GM21367 (cell line): ENCODE measurements at regions not wholly inside any gene's neighbourhood (a gene's known extent, or its start where the extent isn't known, plus 50 kb on each side); places are given as distances from the start of the nearest gene placed in this dataset.
"Not testable (repeated sequence)": the region's sequence is repeated elsewhere in the genome, so short reads cannot be mapped to it uniquely, and the experiment has no call there.

Experiments used
- ATAC-seq: cut with Tn5 transposase; IDR thresholded peaks from one replicate; pipeline ENCODE4 v1.9.1; 2021; ENCODE audit not compliant: unreplicated experiment

DNA sequence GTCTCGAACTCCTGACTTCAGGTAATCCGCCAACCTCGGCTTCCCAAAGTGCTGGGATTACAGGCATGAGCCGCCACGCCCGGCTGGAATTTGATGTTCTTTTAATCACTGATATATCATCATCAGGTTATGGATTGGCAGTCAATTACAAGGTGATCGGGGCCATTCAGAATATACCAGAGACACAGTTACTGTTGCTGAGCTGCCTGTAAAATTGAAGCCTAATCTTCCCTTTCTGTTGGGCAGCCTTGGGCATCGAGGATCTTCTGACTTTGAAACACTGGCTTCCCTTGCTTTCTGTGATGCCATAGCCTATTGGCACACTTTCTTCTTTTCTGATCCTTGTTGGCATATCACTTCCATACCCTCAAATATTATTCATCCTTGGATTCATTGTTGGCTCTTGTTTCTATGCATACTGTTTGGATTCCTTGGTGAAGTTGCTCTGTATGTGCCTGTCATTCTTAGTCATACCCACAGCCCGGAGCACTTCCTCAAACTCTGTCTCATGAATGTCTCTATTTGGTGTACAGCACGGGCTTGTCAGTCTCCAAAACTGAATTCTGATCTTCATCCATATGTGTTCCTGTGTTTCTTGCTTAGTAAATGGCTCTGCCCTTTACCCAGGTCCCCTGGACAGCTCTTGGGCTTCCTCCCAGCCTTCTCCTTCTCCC is 85.6 kb upstream of the CRYM start:
- ATAC-seq = not testable (repeated sequence)

DNA sequence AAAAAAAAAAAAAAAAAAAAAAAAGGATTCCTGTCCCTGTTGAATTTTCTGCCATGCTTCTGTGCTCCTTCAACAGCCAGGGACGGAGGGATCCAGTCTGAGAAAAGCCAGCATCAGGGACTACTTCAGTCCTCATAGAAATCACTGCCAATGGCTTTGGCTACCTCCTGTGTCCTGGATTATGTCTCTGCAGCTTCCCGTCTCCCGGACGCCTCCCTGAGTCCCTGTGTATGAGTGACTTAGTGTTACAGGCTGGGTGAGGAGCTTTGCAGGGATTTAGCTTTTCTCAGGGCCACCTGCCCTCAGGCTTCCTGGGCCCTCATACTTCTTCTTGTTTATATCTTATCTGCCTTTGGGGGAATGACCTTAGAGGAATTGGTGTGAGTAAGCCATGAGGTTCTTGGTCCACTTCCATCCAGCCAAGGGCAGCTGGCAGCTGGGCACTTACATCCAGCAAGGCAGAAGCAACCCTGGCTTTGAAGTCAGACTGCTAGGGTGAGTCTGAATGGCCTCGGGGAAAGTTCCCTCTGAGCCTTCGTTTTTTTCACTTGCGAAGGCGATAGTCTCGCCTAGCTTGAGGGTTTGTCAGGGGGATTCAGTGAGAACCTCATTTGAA is 83.6 kb upstream of the CRYM start:
- not testable (repeated sequence) for ATAC-seq

DNA sequence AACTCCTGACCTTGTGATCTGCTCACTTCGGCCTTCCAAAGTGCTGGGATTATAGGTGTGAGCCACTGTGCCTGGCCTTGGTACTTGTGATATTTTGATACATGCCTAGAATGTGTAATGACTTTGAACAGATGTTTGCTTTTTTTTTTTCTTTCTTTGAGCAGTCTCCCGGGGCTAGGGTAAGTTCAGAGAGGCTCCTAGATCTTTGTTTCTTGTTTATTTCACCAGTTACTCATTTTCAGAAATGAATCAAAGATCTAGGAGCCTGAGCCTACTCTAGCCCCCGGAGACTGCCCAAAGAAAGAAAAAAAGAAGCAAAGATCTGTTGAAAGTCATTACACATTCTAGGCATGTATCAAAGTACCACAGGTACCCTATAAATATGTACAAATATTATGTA is 83.0 kb upstream of the CRYM start:
- not testable (repeated sequence) for ATAC-seq

DNA sequence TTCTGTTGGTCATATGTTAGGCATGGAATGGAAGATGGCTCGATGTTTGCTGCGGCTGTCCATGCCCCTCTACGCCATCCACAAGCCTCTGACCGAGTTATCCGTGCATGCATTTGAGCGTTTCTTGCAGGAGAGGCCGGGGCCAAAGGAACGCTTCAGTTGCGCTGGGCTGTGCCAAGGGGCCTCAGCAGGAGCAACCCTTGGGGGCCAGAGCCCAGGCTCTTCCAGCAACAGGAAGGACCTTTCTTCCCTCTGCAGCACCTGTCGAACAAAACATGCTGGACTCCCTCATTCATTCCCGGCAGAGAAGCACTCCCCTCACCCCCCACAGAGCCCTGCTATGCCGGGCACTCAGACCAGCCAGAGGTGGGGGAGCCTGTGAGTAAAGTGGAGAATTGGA is 81.4 kb upstream of the CRYM start:
- peak; percentile 4 for ATAC-seq

DNA sequence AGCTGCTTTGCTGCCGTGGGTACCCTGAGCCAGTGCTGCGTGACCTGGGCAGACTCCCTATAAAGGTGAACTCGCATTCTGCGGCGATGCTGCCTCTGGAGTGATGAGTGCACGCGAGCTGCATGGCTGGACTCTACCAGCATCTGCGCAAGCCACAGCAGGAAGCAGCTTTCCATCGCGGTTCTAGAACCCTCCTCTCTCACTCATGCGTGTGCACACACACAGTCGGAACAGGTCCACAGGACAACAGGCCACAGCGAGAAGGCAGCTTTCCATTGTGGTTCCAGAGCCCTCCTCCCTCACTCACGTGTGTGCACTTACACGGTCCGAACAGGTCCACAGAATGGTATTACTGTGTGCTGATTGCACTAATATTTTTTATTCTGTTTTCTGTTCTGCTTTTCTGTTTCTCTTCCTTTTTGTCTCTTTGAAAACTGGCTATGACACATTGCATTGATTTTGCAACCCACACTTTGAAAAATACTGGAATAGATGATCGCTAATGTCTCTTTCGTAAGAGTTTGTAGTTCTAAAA is 80.2 kb upstream of the CRYM start:
- peak; percentile 41 for ATAC-seq

DNA sequence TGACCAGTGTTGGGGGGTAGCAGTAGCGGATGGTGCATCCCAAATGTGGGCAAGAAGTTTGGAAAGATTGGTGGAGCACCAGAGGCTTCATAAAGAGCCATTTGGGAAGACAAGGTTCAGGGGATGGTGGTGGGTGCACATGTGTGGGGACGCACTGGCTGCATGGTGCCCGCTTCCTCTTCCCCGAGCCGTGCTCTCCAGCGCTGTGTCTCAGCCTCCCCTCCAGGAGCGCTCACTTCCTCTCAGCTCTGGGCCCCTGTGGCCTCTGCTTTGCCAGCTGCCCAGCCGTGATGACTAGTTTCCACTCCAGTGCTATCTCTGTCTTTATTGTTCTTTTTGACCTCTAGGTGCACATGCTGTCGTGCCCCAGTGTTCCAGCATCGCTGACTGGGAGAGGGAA is 78.2 kb upstream of the CRYM start:
- ATAC-seq = not testable (repeated sequence)

DNA sequence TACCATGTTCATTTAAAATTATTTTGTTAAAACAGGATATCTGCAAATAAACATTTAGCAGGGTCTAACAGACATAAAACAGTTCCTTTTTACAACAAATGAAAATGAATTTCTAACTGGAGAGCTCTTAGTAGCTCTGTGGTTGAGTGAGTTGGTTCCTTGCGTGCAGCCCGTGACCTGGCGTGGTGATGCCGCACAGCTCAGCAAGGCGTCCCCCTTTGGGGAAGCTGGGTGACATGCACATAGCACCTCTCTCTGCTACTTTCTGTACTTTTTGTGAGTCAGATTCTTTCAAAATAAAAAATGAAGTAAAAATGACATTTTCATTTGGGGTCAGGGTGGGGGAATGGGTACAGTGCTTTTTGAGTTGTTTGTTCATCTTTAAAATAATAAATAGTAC is 73.3 kb upstream of the CRYM start:
- not testable (repeated sequence) for ATAC-seq

DNA sequence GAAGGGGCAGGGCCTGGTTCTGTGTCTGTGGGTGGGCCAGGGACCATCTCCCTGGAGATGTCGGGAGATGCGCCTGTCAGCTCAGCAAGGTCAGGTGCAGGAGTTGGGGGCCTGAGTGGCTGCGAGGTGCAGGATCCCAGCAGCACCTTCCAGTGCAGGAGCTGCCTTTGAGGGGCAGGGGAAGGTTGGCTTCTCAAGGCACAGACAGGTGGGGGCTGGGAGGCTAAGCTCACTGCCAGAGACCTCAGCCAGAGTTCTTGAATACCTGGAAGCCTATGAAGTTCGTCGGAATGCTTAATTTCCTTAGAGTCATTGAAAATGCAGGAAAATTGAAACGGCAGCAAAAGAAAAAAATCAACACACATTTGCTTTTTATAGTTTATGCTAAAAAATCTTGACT is 72.8 kb upstream of the CRYM start:
- ATAC-seq = not testable (repeated sequence)

DNA sequence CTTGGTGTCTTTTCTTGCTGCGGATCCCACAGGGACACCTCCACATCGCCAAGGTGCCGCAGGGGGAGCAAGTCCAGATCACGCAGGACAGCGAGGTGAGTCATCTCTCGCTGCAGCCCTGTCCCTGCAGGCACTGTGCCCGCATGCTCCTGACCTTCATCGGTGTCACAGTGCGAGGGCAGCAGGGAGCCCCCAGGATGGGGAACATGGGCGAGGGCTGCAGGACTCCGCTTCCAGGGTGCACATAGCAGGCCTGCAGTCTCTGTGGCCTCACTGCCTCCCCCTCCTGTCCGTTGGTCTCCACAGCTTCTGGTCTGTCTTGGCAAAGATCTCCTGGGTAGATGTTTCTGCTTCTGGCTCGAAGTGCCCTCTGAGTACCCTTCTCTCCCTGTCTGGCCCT is 71.2 kb upstream of the CRYM start:
- ATAC-seq = not testable (repeated sequence)

DNA sequence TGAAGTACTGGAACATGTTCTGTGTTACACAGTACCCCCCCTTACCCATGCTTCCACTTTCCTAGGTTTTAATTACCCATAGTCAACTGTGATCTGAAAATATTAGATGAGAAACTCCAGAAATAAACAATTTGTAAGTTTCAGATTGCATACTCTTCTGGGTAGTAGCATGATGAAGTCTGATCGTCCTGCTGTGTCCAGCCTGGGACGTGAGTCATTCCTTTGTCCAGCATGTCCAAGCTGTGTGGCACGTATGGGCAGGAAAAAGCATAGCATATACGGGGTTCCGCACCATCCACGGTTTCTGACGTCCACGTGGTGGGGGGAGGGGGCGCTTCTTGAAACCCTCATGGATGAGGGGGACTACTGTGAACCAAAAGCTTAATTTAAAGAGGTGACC is 70.7 kb upstream of the CRYM start:
- ATAC-seq = not testable (repeated sequence)

DNA sequence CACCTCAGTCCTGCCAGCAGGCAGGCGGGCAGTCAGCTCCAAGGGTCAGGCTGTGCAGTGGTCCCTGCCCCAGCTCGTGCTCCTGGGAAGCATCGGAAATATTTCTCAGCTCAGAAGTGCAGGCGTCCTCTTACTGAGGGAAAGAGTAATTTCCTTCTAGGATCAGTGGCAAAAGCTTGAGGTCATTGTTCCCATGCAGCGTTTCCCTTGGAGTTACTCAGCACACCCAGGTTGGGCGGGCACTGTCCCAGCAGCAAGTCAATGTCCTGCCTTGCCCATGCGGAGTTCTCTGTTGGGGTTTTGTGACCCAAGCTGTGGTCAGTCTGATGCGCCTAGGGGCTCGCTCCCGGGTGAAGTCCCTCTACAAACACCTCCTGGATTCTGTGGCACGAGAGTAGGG is 69.4 kb upstream of the CRYM start:
- not testable (repeated sequence) for ATAC-seq

DNA sequence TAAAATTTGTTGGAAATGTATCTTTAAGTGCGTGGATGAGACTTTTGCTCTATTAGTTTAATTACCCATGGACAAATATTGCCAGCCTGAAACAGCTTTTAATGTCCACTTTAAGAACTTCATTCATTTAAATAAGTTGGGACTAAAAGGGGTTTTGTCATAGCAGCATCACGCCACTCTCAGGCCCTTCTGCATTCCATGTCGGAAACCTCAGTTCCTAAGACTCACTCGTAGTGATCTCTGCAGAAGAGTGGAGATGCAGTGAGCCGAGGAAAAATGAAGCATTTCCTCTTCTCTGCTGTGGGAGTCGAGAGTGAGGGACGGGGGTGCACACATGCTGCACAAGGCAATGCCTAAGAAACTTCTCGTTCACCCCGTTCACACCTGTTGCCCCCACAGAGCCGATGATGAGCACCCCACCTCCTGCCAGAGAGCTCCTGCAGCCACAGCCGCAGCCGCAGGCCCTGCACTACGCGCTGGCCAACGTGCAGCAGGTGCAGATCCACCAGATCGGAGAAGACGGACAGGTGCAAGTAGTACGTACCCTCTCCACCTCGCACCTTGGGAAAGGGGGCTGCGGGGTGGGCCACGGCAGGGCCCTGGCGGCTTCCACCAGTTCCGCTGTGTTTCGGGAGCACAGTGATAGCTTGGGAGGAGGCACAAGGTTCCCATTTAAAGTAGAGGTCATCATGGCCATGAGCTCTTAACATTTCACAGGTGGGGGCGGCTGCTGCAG is 68.8 kb upstream of the CRYM start:
- ATAC-seq = not testable (repeated sequence)

DNA sequence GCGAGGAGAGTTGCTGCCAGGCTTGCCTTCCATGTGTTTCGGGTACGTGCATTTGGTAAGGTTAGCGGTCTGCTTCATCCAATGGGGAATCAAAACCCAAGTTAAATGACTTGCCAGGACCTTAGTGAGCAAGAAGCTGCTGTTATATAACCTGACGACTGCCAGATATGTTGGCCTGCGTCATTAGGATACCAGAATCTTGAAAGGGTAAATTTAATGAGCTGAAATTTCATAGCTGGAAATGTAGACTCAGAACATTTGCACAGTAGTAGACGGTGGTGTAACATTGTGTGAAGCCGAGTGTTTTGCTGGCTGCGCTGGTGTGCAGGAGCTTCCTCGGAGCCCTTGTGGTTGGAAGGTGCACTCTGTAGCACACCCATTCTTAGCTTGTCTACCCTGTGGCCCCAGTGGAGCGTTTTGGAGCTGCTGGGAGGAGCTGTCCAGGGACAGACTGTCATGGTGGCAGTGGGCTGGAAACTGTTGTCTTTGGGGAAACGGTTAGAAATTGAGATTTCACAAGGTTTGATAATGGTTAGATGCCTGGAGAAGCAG is 66.3 kb upstream of the CRYM start:
- not testable (repeated sequence) for ATAC-seq

DNA sequence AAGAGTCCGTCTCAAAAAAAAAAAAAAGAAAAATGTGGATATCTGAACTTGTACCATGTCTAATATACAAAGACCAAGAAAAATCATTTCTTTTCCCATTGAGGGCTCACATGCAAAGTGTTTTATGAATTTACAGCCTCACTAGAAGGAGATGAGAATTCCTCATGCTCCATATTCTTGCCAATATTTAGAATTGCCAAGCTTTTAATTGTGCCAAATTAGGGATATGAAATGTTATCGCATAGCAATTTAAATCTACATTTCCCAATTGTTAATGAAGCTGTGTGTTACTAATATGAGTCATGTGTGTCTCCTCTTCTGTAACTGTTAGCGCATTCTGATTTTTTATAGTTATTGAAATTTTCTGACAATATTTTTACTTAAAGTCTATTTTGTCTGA is 63.0 kb upstream of the CRYM start:
- ATAC-seq = no peak

DNA sequence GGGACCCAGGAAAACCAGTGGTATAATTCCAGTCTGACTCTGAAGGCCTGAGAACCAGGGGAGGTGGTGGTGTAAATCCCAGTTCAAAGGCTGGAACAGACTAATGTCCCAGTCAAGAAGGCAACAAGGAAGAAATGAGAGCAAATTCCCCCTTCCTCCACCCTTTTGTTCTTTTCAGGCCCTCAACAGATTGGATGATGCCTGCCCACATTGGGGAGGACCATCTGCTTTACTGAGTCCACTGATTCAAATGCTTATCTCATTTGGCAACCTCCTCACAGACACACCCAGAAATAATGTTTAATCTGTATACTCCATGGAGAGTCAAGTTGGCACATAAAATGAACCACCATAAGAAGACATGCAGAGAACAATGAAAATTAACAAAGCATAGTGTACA is 61.9 kb upstream of the CRYM start:
- ATAC-seq = no peak

DNA sequence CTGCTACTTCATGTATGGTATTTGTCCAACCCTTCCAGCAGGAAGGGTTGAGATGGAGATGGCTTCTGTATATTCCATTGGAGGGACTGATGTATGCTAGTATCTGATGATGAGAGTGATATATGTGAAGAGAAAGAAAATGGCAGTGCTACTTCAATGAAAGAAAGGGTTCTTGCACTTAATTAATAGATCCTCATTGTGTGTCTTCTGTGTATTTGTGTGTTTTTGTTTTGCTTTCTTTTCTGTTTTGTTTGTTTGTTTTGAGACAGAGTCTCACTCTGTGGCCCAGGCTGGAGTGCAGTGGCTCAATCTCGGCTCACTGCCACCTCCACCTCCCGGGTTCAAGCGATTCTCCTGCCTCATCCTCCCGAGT is 61.2 kb upstream of the CRYM start:
- ATAC-seq = no peak

DNA sequence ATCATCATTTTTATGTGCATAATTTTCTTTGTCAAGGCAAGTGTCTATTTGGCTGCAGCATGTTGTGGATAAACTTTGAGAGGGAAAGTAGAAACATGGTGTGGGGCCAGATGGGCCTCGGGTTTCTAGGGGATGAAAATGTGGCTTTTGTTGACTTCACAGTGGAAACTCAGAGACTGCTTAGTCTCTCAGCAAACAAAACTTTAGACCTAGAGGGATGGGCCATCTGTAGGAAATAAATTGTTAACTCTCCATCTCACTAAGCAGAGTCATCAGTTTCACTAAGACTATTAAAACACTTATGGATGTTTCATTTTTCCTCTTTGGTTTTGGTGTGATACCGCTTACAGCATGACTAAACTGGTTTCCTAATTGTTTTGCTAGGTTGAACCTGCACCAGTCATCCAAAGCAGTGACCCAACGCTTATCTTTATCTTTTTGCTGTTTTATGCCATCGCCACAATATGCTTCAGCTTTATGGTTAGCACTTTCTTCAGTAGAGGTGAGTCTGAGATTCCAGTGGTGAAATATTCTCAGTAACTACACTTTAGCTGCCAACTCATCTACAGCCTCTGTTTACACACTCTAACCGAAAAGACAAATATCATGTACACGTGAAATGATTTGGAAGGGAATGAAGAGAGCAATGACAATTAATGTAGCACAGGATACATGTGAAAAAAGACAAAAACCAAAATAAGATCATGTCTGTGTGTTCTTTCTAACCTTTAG is 60.6 kb upstream of the CRYM start:
- no peak for ATAC-seq

DNA sequence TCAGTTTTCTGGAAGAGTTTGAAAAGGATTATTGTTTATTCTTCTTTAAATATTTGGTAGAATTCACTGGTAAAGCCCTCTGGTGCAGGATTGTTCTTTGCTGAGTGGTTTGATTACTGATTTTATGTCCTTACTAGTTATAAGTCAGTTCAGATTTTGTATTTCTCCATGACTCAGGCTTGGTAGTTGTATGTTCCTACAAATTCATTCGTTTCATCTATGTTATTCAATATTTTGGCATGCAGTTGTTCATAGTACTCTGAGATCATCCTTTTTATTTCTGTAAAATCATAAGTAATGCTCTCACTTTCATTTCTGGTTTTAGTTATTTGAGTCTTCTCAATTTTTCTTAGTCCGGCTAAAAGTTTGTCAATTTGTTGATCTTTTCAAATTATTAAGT is 58.1 kb upstream of the CRYM start:
- no peak for ATAC-seq

DNA sequence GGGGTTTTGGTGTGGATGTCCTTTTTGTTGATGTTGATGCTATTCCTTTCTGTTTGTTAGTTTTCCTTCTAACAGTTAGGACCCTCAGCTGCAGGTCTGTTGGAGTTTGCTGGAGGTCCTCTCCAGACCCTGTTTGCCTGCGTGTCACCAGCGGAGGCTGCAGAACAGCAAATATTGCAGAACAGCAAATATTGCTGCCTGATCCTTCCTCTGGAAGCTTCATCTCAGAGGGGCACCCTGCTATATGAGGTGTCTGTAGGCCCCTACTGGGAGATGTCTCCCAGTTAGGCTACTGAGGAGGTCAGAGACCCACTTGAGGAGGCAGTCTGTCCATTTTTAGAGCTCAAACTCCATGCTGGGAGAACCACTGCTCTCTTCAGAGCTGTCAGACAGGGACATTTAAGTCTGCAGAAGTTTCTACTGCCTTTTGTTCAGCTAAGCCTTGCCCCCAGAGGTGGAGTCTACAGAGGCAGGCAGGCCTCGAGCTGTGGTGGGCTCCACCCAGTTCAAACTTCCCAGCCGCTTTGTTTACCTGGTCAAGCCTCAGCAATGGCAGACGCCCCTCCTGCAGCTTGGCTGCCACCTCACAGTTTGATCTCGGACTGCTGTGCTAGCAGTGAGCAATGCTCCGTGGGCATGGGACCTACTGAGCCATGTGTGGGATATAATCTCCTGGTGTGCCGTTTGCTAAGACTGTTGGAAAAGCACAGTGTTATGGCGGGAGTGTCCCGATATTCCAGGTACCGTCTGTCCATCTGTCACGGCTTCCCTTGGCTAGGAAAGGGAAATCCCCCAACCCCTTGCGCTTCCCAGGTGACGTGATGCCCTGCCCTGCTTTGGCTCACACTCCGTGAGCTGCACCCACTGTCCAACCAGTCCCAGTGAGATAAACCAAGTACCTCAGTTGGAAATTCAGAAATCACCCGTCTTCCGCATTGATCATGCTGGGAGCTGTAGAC is 56.4 kb upstream of the CRYM start:
- ATAC-seq = not testable (repeated sequence)

DNA sequence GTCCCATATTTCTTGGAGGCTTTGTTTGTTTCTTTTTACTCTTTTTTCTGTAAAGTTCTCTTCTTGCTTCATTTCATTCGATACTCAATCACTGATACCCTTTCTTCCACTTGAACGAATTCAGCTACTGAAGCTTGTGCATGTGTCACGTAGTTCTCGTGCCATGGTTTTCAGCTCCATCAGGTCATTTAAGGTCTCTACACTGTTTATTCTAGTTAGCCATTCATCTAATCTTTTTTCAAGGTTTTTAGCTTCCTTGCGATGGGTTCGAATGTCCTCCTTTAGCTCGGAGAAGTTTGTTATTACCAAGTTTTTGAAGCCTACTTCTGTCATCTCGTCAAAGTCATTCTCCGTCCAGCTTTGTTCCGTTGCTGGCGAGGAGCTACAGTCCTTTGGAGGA is 55.6 kb upstream of the CRYM start:
- ATAC-seq = not testable (repeated sequence)
